Germinal center (tissue), 1 donor: ENCODE measurements at regions not wholly inside any gene's neighbourhood (a gene's known extent, or its start where the extent isn't known, plus 50 kb on each side); places are given as distances from the start of the nearest gene placed in this dataset.
A peak's percentile ranks its signal among the peaks of the same experiment; 100 is the strongest.

Source experiments
- DNase-seq: peaks from one replicate; pipeline ENCODE4 v3.0.0; 2012; ENCODE audit warnings: mixed read lengths, low spot score

DNA sequence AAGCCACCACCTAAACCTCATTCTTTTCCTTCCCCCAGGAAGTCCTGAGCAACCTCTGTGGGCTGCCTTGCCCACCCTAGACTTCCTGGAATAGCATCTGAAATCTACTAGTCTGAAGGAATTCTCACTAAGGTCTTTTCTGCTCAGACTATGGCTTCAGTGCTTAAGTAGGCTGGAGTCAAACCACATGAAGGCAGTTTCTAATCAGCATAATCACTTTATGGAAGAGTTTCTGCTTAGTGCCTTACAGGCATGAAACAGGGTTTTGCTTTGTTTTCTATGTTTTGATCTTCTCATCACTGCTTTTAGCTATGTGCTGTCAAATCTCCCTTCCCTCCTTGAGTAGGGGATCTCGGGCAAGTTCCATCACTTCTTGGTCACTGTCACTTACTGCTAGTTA is 117.7 kb downstream of the WT1 start:
- no peak for DNase-seq

DNA sequence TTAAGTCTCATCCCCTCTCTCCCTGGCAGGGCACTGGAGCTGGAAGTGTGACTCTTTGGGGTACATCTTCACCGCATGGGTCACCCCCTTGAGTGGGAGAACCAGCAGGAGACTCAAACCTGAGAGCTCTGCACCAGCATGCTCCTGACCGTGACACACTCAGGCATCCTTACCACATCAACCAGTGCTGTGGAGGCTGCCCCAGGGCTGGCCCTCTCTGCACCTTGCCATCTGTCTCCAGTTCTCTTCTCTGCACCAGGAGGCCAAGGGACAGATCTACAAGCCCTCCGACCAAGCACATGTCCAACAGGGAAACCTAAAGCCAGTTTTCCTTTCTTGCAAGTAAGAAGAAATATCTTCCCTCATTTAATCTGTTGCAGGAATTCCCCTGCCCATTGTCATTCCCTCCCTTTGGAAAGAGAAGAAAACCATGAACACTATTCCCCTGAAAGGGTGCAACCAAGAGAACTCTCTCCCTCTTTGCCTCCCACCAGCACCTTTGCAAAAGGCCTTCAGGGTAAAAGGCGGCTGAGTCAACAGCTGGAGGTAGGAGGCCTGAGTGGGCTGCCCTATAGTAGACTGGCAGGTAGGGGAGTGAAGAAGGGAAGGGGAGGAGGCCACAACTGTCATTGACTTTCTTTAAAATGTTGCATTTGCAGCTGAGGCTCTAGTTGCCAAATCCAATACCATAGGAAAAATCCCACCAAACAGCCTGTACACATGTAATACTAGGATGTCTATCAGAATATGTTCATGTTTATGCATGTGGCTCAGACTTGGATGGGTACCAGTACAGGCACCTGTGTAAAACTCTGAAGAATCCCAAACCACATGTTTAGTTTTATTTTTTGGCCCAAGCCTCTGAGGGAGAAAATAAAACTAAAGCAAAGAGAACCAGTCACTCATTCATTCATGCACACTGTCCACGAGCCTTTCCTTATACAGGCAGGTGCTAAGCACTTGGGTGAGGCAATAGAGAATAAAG is 117.0 kb downstream of the WT1 start:
- no peak for DNase-seq

DNA sequence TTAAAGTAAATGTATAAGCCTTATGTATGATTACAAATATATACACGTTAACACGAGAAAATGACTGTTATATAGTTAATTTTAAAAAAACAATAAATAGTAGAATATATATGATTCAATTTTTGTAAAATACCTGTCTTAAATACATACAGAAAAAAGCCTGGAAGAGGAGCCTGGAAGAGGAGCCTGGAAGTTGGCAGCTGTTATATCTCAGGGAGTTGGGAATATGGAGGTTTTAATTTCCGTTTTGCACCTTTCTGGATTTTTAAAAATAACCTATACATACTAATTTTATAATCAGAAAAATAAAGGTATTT is 111.6 kb downstream of the WT1 start:
- DNase-seq: no peak

DNA sequence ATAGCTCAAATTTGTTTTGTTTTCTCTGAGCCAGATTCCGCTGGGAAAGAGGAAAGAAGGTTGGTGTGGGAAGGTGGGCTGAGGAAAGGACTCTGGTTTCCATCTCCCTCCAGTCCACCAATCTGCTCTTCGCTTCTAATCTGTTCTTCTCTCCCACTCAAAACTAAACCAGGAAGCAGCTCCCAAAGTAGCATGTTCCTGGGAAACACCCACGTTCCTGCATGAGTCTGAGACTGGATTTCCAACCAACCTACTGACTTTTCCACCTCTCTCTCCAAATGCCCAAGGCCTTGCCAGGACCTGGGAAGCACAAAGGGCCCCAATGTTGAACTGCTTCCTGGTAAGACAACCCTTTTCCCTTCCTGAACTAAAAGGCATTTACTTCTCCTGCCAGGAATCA is 110.2 kb downstream of the WT1 start:
- DNase-seq: no peak

DNA sequence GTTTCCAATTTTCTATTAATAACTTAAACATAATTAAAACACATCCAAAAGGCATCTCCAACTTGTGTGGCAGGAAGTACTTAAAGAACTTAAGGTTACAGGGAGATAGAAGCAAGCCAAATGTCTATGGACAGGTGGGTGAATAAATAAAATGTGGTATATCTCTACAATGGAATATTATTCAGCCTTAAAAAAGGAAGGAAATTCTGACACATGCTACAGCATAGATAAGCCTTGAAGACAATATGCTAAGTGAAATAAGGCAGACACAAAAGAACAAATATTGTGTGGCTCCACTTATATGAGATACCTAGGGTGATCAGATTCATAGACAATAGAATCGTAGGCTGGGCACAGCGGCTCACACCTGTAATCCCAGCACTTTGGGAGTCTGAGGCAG is 109.6 kb downstream of the WT1 start:
- DNase-seq: no peak

DNA sequence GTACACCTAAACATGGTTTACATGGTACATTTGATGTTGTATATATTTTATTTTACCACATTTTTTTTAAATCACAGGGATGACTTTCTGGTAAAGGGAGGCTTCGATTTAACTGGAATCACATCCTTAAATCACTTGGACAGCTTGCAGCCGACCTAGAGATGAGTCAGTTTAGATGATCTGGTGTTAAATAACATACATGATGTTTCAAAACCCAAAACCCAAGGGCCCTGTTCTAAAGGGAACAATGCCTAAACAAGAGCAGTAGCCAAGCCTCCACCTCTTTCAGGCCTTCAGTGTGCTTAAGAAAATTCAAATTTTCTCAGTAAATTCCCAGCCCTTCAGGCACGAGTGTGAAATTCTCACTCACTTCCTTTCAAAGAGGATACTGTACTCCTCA is 108.8 kb downstream of the WT1 start:
- DNase-seq: no peak

DNA sequence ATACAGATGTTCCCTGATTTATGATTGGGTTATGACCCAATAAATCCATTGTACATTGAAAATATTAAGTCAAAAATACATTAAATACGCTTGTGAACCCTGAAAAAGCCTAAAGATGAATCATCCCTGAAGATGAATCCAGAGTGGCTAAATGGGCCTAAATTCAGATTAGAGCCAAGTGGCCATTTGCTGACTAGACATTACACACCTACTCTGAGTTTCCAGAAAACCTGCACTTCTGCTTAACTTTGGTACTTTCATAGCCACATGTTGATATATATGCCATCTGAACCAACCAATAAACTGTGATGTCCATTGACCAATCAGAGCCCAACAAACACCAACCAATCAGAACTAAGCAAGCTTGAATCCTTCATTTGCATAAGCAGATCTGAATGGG is 106.9 kb downstream of the WT1 start:
- DNase-seq: no peak

DNA sequence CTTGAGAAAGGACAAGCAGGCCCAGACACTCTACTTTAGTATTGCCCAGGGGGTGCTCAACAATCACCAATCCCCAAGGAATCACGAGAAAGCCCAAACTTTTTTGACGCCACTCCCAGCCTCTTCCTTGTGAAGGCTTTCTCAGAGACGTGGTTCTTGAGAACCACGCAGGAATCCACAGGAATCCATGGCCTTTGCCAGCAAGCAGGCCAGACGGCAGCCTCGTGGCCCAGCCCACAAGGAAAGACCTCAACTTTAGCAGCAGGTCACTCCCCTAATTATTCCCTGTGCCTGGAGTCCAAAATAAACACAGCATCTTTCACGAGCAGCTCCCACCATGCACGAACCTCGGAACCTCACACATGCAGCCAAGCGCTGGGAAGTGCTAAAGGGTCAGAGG is 104.2 kb downstream of the WT1 start:
- DNase-seq: no peak

DNA sequence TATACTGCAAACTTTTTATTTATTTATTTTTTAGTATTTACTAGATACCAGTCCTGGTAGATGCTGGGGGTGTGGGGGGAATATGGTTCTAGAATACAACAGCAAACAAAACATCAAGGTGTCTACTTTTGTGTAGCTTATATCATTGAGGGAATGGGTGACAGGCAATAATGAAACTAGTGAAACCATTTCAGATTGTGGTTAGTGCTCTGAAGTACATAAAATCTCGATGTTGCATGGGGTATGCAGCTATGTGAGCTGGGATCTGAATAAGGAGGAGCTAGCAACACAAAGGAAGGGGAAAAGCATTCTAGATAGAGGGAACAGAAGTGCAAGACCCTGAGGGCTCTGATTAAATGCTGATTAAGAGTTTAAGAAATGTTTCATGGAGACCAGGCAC is 103.5 kb downstream of the WT1 start:
- no peak for DNase-seq

DNA sequence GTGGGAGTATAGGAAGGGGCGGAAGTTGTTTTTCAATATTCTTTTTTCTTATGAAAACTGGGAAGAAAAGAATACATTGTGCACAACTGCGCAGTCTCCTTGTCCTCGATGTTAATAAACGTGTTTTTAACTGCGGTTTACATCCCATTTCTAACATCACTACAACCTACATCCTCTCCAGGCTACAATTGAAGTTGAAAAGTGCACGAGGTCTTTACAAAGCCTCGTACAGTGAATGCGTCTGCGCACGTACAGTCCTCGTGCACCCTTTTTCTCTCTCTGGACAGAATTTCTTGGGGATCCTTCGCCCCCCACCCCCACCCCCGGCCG is 102.4 kb downstream of the WT1 start:
- no peak for DNase-seq

DNA sequence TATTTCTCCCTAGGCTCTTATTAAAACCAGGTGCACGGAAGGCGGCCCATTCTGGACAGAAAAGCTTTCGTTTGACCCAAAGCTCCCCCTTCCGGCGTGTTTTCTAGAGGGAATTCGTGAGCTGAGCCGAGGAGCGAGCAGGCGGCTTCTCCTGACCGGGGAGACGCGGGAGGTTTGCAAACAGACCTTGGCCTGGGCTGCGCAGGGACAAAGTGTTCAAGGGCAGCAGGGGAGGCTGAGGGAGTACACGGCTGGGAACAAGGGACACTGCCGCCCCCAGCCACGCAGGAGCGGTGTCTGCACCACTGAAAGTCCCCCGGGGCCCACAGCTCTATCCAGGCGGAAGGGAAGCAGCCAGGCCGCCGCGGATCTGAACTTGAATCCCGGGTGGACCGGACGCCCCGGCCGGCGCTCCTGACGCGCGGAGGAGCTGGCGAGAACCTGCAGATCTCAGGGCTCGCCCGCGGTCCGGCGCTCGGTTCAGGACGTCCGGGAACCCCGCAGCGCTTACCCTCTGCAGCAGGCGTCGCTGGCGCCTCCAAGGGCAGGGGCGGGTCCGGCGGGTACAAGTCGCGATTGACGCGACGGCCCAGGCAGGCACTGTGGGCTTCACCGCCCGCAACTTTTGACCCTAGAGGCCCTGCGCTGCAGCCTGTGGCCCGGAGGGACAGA is 101.9 kb downstream of the WT1 start:
- DNase-seq: peak; percentile 10

DNA sequence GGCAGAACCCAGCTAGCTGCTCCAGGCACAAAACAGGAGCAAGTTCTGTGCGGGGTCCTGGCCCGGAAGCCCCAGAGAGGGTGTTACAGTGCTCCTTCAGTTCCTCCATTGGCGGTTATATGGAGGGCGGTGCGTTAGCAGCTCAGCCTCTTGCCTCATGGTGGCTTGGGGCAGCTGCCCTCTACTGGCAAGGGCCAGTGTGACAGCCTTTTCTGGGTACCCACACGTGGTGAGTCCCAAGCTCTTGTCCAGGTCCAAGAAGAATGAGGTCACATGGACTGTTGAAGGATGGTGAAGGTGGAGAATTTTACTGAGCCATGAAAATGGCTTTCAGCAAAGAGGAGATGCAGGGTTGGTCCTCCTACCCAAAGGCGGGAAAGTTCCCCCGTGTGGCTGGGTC is 100.5 kb downstream of the WT1 start:
- DNase-seq: no peak
